ENCODE measurements at regions not wholly inside any gene's neighbourhood (a gene's known extent, or its start where the extent isn't known, plus 50 kb on each side); places are given as distances from the start of the nearest gene placed in this dataset.

DNA sequence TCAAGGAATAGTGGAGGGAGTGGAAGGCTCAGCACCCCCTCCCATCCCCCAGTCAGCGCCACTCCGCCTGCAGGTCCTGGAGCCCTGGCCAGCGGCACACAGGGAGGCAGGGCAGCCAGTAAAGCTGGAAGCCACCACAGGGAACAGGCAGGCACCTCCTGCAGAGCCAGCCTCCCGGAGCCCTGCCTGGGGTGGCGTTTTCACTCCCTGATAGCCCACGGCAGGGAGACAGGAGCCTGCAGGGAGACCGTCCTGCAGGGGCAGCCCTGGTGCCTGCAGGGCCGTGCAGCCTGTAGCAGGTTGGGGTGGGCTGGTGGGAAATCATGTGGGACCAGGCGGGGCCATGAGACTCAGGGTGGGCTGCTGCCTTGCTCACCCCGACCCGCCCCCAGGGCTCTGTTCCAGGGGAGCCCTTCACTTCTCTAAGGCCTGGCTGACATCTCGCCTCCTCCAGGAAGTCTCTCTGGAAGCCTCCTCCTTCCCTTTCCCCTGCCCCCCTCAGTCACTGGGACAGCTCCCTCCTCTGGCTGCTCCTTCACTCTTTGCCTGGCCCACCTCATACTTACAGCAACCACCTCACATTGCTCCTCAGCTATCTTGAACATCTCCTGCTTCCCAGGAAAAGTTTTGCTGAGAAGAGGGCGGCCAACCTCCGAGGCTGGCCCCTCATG is 221.0 kb downstream of the GLI2 start:
- DNase-seq = no peak

DNA sequence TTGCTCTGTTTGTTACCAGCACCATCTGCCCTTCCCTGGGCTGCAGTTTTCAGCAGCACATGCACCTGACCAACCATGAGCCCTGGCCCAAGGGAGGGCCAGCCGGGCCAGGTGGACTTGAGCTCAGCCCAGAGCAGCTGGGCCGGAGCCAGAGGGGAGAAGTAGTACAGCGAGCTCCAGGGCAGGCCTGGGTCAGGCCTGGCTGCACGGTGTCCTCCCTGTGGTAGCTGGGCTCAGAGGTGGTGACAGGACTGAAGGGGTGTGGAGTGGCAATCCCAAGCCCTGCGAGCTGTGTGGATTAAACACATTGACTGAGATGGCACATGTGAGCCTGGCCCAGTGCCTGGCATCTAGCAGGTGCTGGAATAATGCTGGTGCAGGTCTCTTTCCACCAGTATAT is 222.2 kb downstream of the GLI2 start:
- no peak for DNase-seq

DNA sequence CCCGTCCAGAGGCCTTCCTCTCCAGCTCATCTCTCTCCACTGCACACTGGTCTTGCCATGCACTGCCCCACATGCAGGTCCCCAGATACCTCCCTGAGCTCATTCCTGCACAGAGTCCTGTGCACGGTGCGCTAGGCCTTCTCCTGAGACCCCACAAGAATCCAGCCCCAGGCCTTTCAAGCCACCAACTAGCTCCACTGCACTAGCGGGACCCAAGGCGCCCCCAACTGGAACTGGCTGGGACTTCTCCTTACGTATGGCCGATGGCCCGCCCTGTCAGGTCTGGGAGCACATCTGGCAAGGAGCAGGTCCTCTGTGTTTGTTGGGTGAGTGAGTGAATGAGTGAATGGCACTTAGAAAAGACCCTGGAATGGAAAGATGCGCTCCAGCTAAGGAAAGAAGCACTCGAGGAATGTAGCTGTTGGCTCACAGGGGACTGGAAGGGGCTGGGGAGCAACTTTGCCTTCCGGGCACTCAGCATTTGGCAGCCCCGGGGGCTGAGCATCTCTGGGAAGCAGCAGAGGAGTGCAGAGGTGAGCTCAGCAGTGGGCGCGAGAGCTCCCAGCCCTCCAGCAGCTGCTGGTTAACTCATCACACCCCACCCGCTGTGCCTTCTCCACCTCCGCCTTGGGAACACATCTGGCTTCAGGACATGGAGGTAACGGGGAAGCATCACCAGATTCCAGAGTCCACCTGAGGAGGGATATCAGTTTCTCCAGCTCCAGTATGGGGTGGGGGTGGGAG is 223.1 kb downstream of the GLI2 start:
- peak; percentile 49 for DNase-seq

DNA sequence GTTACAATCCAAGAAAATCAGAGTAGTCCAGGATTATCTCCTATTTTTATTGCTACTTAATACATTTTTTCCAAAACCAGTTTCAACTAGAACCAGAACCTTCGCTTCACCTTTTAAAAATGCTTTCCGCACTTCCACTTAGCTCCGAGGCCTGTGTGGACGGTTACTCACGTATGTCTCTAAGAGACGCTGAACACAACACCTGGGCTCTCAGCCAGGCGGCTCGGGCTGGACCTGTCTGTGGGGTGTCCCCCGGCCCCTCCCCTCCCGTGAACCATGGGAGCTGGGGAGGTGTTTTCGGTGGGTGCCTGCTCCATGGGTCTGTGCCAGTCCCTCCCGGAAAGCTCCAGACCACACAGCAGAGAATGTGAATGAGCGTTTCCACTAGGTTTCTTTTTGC is 223.8 kb downstream of the GLI2 start:
- DNase-seq = no peak

DNA sequence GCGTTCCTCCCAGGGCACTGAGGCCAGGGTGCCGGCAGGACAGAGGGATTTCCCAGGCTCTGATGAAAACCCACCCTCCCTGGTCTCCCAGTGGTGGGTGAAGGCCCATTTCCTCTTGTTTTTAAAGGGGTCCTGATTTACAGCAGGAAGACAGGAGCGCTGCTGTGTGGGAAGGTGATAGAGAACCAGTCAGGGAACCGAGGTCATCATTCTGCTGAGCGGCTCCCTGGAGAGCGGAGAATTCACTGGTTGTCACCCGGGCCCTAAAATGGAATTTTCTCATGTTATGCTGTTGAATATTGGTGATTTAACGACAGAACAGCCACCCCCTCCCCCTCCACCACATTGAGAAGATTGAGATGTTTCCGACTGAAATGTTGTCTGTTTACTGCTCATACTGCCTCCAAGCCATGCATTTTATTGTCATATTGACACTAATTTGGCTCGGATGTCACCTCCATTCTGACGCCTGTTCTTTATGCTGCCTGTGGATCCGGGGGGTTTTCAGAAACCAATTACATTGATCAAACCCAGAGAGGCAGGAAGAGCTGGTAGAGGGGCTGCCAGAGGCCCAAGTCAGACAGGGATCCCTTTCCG is 225.2 kb downstream of the GLI2 start:
- DNase-seq = no peak

DNA sequence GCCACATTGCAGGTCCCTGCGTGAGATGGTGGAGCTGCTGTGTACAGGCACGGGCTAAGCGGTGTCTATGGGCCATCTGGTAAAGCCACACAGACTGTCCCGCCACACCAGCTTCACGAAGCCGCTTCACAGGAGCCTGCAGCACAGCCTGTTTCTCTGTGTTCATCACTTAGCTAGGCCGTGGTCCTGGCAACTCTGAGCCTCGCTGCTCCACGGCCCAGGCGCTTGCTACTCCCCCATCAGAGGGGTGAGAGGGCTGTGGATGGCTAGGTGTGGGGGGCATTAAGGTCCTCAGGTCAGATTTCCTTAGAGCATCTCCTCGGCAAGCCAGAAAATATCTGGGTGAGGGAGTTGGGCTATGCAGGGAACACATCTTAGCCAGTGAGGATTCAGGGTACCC is 225.7 kb downstream of the GLI2 start:
- no peak for DNase-seq

DNA sequence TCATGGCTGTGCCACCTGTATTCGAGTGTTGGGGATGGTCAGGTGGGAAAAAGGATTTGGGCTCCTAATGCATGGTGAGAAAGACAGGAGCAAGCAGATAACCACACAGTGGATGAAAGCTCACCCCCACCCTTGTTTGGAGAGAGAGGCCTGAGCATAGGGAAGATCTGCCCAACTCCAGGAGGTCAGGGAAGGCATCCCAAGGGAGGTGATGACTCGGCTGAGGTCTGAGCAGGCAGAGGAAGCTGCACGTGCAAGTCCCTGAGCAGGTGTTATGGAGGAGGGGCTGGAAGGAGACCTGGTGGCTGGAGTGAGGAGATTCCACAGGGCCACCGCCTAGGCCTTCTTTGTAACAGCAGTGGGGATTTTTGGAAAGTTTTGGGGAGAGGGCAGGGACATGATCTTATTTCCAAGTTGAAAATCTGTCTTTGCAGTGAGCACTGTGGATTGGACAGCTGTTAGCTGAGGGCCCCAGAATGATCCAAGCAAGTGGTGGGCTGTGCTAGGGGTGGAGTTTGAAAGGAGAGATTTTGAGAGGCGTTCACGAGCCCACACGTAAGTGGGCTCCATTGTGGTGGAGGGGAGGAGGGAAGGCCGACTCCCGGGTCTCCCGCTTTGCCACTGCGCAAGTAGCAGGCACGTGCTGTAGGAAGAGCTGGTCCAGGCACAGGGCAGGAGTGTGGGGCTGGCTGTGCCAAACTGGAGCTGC is 228.5 kb downstream of the GLI2 start:
- no peak for DNase-seq

DNA sequence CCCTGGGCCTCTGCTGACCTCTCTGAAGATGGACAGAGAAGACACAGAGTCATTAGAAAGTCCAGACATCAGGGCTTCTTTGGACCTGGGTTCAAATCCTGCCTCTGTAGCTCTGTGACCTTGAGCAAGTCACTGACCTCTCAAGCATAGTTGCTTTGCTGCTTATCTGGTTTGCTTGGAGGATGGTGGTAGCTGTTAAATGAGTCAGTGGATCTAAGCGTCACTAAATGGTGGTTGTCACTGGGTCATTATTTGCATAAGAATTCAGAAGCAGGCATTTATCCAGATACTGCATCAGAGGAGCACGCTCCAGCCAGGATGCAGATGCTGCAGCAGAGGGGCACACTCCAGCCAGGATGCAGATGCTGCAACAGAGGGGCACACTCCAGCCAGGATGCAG is 229.2 kb downstream of the GLI2 start:
- DNase-seq = no peak

DNA sequence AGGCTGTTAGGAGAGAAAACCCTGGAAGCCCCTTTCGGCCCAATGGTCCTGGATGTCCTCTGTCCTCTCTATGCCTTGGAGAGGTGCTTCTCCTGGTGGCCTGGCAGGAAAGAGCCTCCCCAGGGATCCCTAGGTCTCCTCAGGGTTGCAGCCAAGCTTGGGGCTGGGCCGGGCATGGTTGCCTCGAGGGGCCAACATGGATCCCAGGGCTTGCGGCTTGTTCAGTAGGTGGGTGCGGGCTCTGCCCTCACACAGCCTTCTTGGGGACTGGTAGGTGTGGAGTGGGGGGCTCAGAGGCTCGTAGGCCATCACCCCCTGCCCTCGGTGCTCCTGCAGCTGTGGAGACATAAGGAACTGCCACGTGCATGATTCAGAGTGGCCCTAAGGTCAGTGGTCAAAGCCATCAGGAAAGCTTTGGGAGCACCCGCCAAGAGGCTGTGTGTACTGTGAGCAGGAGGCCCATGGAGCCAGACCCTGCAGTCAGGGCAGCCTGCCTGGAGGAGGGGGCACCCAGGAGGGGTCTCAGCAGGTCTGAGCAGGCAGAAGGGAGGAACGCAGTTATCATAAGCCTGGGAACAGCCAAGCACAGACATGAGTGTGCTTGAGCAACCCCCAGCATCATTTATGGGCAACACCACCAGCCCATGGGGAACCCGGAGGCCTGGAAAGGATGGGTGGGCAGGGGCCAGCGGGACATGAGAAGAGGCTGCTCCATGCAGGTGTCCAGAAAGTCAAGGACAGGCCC is 231.0 kb downstream of the GLI2 start:
- no peak for DNase-seq

DNA sequence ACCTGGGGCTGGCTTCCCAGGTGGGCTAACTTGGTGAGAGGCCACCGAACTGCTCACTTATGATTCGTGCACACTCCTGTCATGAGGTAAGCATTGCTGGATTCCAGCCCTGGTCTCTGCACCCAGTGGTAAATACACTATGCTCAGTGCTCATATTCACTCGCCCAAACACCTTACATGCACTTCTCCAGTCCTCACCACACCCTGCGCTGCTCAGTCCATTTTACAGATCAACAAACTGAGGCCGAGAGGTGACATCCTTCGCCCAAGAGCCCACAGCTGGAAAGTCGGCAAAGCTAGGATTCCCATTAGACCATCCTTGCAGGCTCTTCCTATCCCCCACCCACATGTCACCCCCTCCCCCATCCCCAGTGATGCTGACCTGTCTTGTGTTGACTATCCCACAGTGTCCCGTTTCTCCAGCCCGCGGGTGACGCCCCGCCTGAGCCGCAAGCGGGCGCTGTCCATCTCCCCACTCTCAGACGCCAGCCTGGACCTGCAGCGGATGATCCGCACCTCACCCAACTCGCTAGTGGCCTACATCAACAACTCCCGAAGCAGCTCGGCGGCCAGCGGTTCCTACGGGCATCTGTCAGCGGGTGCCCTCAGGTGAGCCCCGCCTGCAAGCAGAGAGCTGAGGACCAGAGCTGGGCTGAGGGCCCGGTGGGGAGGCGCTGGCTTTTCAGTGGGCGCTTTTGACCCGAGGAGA is 232.8 kb downstream of the GLI2 start:
- no peak for DNase-seq

DNA sequence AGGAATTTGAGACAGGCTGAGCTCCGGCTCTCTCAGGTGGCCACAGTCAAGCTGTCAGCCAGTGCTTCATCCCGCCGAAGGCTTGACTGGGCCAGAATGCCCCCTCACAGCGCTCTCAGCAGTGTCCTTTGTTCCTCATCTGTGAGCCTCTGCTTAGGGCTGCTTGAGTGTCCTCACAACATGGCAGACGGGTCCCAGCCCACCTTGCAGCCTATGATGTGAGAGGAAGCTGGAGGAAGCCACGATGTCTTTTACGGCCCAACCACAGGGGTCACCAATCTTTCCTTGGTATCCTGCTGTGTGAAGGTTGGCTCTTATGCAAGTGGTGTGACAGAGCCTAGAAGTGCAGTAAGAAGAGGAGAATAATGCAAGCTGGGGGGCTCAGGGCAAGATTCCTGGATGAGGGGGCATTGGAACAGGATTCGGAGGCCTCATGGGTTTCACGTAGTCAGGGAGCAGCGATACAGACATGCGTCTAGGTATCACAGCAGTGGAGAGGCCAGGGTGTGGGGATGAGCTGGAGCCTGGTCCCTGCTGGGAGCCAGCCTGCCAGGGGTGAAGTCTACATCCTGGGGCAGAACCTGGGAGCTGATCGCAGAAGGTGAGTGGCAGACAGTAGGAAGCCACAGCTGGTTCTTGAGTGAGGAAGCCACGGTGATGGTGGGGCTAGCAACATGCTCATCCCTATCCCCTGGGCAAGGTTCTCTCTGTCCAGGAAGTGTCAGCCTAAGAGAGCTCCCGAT is 234.1 kb downstream of the GLI2 start:
- no peak for DNase-seq

DNA sequence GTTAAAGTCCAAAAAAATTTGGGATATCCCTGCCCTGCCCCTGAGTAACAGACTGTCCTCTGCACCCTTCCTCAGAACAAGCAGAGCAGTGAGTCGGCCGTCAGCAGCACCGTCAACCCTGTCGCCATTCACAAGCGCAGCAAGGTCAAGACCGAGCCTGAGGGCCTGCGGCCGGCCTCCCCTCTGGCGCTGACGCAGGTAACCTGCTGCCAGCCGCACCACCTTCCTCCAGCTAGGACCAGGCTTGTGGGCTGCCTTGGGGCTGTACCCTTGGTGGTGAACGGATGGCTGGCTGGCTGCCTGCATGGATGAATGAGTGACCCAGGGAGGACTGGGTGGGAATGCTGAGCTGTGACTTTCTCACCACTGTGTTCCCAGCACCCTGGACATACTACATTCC is 236.2 kb downstream of the GLI2 start:
- DNase-seq = no peak

DNA sequence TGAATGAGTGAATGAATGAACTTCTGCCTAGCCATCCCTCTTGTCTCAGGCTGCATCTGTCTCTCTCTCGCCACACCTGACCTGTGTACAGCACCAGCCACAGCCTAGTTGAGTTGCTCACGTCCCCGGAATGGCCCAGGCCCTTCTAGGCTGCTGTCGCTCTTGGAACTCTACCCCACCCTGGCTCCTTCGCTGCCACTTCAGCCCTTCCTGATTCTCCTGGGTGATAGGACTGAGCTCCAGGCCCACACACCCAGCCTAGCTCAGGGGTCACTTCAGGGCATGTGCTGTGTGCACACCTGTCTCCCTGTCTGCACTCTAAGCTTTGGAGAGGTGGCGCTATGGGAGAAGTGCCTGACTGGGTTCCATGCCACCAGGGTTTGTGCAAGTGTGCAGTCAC is 236.6 kb downstream of the GLI2 start:
- DNase-seq = no peak

DNA sequence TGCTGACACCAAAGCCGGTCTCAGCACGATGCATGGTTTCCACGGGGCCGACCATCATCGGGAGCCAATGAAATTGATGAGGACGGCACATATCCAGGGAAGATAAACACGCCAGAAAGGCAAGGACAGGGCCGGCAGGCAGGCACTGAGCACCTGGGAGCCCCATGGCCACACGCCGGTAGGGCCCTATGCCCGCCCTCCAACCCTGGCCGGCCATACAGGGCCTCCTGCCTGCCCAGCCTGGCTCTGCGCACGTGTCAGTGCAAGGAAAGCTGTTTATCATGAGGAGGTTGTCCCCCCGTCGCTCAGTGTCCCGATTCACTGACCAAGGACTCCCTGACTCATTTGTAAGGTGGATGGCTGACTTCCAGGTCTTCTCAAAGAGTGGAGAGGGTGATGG is 237.5 kb downstream of the GLI2 start:
- DNase-seq = no peak

DNA sequence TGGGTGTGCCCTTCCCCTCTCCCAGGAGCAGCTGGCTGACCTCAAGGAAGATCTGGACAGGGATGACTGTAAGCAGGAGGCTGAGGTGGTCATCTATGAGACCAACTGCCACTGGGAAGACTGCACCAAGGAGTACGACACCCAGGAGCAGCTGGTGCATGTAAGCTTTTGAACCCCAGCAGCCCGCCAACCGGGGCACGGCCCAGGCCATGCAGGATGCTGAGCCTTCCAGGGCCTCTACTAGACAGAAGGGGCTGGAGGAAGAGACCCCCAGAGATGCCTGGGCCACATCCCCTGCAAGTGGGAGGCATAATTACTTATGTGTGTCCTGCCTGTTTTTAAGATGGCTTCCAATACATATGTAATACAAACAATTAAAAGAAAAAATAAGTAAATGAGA is 239.3 kb downstream of the GLI2 start:
- no peak for DNase-seq

DNA sequence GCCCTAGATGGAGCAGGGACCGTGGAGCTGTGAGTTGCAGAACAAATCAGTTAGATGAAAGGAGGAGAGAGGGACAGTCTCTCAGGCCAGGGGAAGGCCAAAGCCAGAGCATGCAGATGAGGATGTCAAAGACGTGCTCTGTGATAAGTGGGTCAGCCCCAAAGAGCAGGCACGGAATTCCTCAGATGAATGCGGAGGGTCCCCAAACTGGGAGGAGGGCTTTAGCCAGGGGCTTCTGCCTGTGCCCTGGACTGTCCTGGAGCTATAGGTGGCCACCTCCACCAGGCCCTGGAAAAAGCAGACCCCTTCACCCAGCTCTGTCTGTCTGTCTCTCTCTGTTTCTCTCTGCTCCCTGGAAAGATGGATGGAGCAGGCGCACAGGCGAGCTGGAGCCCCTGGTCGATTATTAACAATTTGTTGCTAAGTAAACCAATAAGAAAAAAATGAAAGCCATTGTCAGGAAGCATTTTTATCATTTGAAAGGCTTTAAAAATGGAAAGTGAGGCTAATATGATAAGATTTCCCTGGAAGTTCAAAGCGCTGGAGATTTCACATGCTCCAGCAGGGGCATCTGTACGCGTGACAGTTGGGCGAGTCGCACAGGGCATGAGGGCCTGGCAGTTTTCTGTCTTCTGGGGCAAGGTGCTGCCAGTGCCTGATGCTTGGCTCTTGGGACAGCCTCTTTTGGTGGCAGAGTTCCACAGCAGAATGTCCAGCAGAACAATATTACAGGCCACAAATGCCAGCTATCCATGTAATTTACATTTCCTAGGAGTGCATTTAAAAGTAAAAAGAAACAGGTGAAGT is 241.0 kb downstream of the GLI2 start:
- DNase-seq = no peak

DNA sequence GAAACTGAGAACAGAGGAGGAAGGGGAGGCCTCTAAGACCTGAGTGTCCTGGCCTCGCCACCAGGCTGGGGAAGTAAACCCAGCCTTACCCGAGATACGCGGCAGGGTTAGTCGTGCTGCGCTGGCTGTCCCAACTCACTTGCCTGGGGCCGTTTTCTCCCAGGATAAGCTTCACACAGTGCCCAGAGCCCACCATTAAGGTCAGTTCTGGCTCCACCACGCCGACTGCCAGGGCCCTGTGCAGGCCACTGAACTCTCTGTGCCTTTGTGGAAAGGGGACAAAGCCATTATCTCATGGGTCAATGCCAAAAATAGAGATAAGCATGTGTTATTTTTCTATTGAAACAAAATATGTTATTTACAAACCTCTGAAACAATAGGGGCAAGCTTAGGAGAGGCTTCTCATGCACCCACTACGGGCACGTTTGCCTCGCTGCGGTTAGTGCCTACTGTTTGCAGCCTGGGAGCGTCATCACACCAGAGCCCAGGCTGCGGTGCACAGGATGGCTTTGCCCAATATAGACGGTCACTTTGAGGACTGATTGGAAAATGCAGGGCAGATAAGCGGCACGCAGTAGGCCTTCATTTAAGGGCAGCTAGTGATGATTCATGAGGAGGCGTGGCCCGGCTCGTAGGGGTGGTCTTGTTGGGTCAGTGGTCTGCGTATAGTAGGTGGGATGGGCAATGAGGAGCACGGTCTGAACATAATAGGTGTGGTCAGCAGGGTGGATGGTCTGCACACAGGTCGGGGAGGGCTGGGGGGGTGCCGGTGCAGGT is 242.1 kb downstream of the GLI2 start:
- DNase-seq = no peak

DNA sequence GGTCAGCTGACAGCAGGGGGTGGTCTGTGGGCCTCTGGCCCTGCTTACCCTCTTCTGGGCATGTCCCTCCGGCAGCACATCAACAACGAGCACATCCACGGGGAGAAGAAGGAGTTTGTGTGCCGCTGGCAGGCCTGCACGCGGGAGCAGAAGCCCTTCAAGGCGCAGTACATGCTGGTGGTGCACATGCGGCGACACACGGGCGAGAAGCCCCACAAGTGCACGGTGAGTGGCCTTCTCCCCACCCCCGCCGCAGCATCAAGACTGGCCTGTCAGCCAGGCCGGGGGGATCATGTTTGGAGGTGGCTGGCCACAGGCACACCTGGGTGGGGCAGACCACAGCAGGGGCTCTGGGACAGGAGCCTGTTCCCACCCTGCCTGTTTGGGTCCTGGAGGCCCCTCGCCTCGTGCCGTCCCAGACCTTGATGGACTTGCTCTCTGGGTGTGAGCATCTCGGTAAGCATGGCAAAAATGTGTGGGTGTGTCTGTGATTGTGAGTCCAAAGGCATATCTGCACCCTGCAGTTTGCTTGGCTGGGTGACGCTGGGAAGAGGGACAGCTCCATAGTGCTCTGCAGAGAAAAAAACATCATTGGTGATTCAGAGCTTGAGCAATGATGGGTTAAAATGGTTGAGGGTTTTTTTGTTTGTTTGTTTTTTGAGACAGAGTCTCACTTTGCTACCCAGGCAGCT is 242.8 kb downstream of the GLI2 start:
- DNase-seq = no peak

DNA sequence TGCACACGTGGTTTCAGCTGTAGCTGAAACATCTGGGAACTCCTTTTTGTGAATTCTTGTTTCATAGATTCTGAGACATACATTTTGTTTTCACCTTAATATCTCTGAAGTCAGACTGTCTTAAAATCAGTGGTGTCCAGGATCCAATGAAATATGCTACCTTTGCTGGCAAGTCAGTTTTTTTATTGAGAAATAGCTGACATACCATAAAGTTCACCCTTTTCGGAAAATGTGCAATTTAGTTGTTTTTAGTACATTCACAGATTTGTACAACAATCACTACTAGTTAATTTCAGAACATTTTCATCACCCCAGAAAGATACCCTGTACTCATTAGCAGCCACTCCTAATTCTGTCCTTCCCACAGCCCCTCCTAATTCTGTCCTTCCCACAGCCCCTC is 243.7 kb downstream of the GLI2 start:
- DNase-seq = no peak

Measured in 8988T (cell line).